ENCODE measurements at regions not wholly inside any gene's neighbourhood (a gene's known extent, or its start where the extent isn't known, plus 50 kb on each side); places are given as distances from the start of the nearest gene placed in this dataset.

GRCh38 chr11:110838808-110839207, 126.6 kb upstream of the ARHGAP20 start:
- DNase-seq (ENCODE audit: low read depth, low spot score): no peak

GRCh38 chr11:110837603-110838002, 125.4 kb upstream of the ARHGAP20 start:
- no peak for TF ChIP-seq EZH2 (IDR thresholded peaks at IDR 0.05)
- no peak for TF ChIP-seq POLR2AphosphoS5 (IDR thresholded peaks at IDR 0.05; ENCODE audit: borderline replicate concordance, low read depth, low read length)
- no peak for TF ChIP-seq FOXP2 (optimal IDR thresholded peaks at IDR 0.05; ENCODE audit: control extremely low read depth, extremely low read length, insufficient read depth)
- DNase-seq (ENCODE audit: low read depth, low spot score): no peak
- H3K9ac ChIP-seq (ENCODE audit: insufficient read length): no peak overlapping the region
- H3K9me3 ChIP-seq (ENCODE audit: low read depth, low read length): no peaks in the 10 kb centered on the region
- H3K36me3 ChIP-seq (ENCODE audit: insufficient read depth, low read length): no peaks in the 10 kb centered on the region
- no peak overlapping the region for H3K4me3 ChIP-seq
- H3K27ac ChIP-seq: no peak overlapping the region

More at GRCh38 chr11:110838808-110839207, 126.6 kb upstream of the ARHGAP20 start:
- H3K27ac ChIP-seq: no peak overlapping the region
- no peak overlapping the region for H3K4me3 ChIP-seq
- no peak overlapping the region for H3K9ac ChIP-seq (ENCODE audit: insufficient read length)
- no peaks in the 10 kb centered on the region for H3K9me3 ChIP-seq (ENCODE audit: low read depth, low read length)
- TF ChIP-seq POLR2AphosphoS5 (IDR thresholded peaks at IDR 0.05; ENCODE audit: borderline replicate concordance, low read depth, low read length) (no peak), EZH2 (IDR thresholded peaks at IDR 0.05) (no peak), FOXP2 (optimal IDR thresholded peaks at IDR 0.05; ENCODE audit: control extremely low read depth, extremely low read length, insufficient read depth) (no peak)
- H3K36me3 ChIP-seq (ENCODE audit: insufficient read depth, low read length): no peaks in the 10 kb centered on the region

- TF ChIP-seq FOXP2 (optimal IDR thresholded peaks at IDR 0.05; ENCODE audit: control extremely low read depth, extremely low read length, insufficient read depth) (no peak), POLR2AphosphoS5 (IDR thresholded peaks at IDR 0.05; ENCODE audit: borderline replicate concordance, low read depth, low read length) (no peak), EZH2 (IDR thresholded peaks at IDR 0.05) (no peak)
Measured at GRCh38 chr11:110835106-110835505, 122.9 kb upstream of the ARHGAP20 start.

DNA sequence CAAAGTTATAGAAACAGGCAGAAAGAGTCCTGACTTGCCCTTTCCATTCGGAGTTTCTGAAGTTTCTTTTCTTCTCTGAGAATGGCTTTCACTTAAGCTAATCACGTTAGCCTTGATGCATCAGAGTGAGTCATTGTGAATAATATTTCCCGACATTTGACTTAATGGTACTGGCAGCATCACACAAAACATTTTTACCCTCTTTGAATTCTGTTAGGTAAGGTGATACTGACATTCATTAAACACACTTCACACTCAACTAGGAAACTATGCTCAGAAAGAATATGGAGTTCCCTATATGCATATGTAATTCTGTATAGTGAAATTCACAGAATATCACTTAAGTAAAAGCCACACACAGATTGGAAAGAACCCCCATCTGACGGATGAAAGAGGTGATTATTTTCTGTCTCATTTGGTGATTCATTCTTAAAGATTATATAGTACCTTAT, 120.8 kb upstream of the ARHGAP20 start:
- no peaks in the 10 kb centered on the region for H3K9me3 ChIP-seq (ENCODE audit: low read depth, low read length)
- TF ChIP-seq FOXP2 (optimal IDR thresholded peaks at IDR 0.05; ENCODE audit: control extremely low read depth, extremely low read length, insufficient read depth) (no peak), POLR2AphosphoS5 (IDR thresholded peaks at IDR 0.05; ENCODE audit: borderline replicate concordance, low read depth, low read length) (no peak), EZH2 (IDR thresholded peaks at IDR 0.05) (no peak)
- DNase-seq (ENCODE audit: low read depth, low spot score): no peak
- no peak overlapping the region for H3K4me3 ChIP-seq
- no peak overlapping the region for H3K27ac ChIP-seq
- H3K36me3 ChIP-seq (ENCODE audit: insufficient read depth, low read length): no peaks in the 10 kb centered on the region
- H3K9ac ChIP-seq (ENCODE audit: insufficient read length): no peak overlapping the region

More at GRCh38 chr11:110835106-110835505, 122.9 kb upstream of the ARHGAP20 start:
- Histone ChIP-seq H3K27ac (no peak overlapping the region), H3K36me3 (ENCODE audit: insufficient read depth, low read length) (no peaks in the 10 kb centered on the region), H3K9me3 (ENCODE audit: low read depth, low read length) (no peaks in the 10 kb centered on the region), H3K4me3 (no peak overlapping the region), H3K9ac (ENCODE audit: insufficient read length) (no peak overlapping the region)
- DNase-seq (ENCODE audit: low read depth, low spot score): no peak

DNA sequence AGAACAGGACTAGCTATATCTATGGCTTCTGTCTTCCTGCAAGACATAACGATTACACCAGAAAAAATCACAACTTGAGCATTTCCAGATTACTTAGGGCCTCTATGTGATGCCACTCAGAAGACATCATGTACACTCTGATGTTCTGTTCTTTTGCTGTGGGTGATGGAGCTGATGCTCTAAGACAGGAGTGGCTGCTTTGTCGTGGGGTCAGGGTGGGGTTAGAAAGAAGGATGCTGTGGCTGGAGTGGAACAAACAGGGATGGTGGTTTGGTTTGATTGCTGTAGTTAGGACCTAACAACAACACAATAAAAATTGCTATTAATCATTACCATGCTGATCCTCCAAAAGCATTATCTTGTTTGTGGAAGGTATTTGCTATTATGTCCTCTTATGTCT, 120.3 kb upstream of the ARHGAP20 start:
- Histone ChIP-seq H3K9me3 (ENCODE audit: low read depth, low read length) (no peaks in the 10 kb centered on the region), H3K4me3 (no peak overlapping the region), H3K27ac (no peak overlapping the region), H3K36me3 (ENCODE audit: insufficient read depth, low read length) (no peaks in the 10 kb centered on the region), H3K9ac (ENCODE audit: insufficient read length) (no peak overlapping the region)
- no peak for DNase-seq (ENCODE audit: low read depth, low spot score)
- TF ChIP-seq EZH2 (IDR thresholded peaks at IDR 0.05) (no peak), FOXP2 (optimal IDR thresholded peaks at IDR 0.05; ENCODE audit: control extremely low read depth, extremely low read length, insufficient read depth) (no peak), POLR2AphosphoS5 (IDR thresholded peaks at IDR 0.05; ENCODE audit: borderline replicate concordance, low read depth, low read length) (no peak)

DNA sequence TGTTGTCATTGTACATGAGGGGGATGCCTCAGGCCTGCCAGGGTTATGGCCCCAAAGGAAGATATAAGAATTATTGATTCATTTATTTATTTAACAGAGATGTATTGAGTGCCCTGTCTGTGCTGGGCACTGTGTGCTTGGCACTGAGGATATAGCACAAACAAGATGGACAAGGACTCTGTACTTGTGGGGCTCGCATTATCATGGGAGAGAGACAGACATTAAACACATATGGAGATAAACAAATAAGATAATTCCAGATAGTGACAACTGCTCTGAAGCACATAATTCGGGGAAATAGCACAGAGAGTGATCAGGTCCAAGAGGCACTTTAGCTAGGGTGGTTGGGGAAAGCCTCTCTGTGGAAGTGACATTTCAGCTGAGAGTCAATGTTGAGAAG, 119.8 kb upstream of the ARHGAP20 start:
- no peak overlapping the region for H3K9ac ChIP-seq (ENCODE audit: insufficient read length)

DNA sequence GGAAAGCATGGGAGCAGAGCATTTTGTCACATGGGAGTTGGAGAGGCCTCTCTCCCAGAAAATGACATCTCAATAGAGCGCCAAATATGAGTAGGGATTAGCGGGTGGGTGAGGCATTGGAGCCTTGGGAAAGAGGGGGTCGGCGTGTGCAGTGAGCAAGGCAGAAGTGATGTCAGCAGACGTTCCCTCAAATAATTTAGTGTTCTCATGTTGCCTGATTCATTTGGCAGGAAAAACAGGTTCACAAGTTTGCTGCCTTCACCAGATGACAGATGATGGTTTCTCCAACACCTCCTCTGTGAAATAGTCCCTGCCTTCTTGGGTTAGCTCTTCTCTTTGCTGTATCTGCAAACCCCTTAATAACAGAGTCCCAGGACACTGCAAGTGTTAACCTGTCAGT, 118.5 kb upstream of the ARHGAP20 start:
- Histone ChIP-seq H3K36me3 (ENCODE audit: insufficient read depth, low read length) (no peaks in the 10 kb centered on the region), H3K9me3 (ENCODE audit: low read depth, low read length) (no peaks in the 10 kb centered on the region), H3K4me3 (no peak overlapping the region), H3K9ac (ENCODE audit: insufficient read length) (no peak overlapping the region), H3K27ac (no peak overlapping the region)
- no peak for DNase-seq (ENCODE audit: low read depth, low spot score)
- TF ChIP-seq EZH2 (IDR thresholded peaks at IDR 0.05) (no peak), POLR2AphosphoS5 (IDR thresholded peaks at IDR 0.05; ENCODE audit: borderline replicate concordance, low read depth, low read length) (no peak), FOXP2 (optimal IDR thresholded peaks at IDR 0.05; ENCODE audit: control extremely low read depth, extremely low read length, insufficient read depth) (no peak)

More for the DNA sequence above, 119.8 kb upstream of the ARHGAP20 start:
- Histone ChIP-seq H3K9me3 (ENCODE audit: low read depth, low read length) (no peaks in the 10 kb centered on the region), H3K27ac (no peak overlapping the region), H3K4me3 (no peak overlapping the region), H3K36me3 (ENCODE audit: insufficient read depth, low read length) (no peaks in the 10 kb centered on the region)
- DNase-seq (ENCODE audit: low read depth, low spot score): no peak
- TF ChIP-seq FOXP2 (optimal IDR thresholded peaks at IDR 0.05; ENCODE audit: control extremely low read depth, extremely low read length, insufficient read depth) (no peak), POLR2AphosphoS5 (IDR thresholded peaks at IDR 0.05; ENCODE audit: borderline replicate concordance, low read depth, low read length) (no peak), EZH2 (IDR thresholded peaks at IDR 0.05) (no peak)

DNA sequence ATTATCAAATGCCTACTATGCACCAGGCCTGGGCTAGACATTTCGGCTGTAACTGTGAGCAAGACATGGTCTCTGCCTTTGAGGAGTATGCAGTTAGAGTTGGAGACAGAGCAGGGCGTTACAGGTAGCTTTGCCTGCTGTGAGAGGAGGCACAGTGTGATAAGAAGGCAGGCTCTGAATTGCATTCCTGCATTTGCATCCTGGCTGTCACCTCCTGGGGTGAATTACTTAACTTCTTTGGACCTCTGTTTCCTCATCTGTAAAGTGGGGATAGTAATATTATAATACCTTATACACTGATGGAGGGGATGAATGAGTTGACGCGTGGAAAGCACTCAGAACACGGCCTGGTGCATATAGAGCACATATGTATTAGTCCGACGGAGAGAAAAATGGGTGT, 118.1 kb upstream of the ARHGAP20 start:
- H3K27ac ChIP-seq: no peak overlapping the region
- TF ChIP-seq POLR2AphosphoS5 (IDR thresholded peaks at IDR 0.05; ENCODE audit: borderline replicate concordance, low read depth, low read length) (no peak), EZH2 (IDR thresholded peaks at IDR 0.05) (no peak), FOXP2 (optimal IDR thresholded peaks at IDR 0.05; ENCODE audit: control extremely low read depth, extremely low read length, insufficient read depth) (no peak)
- H3K9ac ChIP-seq (ENCODE audit: insufficient read length): no peak overlapping the region
- H3K36me3 ChIP-seq (ENCODE audit: insufficient read depth, low read length): no peaks in the 10 kb centered on the region
- DNase-seq (ENCODE audit: low read depth, low spot score): no peak
- H3K4me3 ChIP-seq: no peak overlapping the region
- H3K9me3 ChIP-seq (ENCODE audit: low read depth, low read length): no peaks in the 10 kb centered on the region

GRCh38 chr11:110829873-110830272, 117.6 kb upstream of the ARHGAP20 start:
- no peak overlapping the region for H3K9ac ChIP-seq (ENCODE audit: insufficient read length)
- DNase-seq (ENCODE audit: low read depth, low spot score): no peak
- H3K27ac ChIP-seq: no peak overlapping the region
- H3K9me3 ChIP-seq (ENCODE audit: low read depth, low read length): no peaks in the 10 kb centered on the region
- no peaks in the 10 kb centered on the region for H3K36me3 ChIP-seq (ENCODE audit: insufficient read depth, low read length)
- TF ChIP-seq POLR2AphosphoS5 (IDR thresholded peaks at IDR 0.05; ENCODE audit: borderline replicate concordance, low read depth, low read length) (no peak), EZH2 (IDR thresholded peaks at IDR 0.05) (no peak)
- no peak overlapping the region for H3K4me3 ChIP-seq

Data from SK-N-MC (cell line).